HCT116 (cell line): ENCODE measurements at regions not wholly inside any gene's neighbourhood (a gene's known extent, or its start where the extent isn't known, plus 50 kb on each side); places are given as distances from the start of the nearest gene placed in this dataset.

ENCODE experiments used
- ATAC-seq: fragments of 200-7000 bp; cut with Tn5 transposase; 2 replicates; pipeline ENCODE4 v1.9.1; 2020; ENCODE audit warnings: mild to moderate bottlenecking, moderate library complexity
- BruUV-seq: library from RNA; stranded (reverse); fragments of 400-500 nt; replicated peaks from 2 replicates; lab custom pipeline; 2021; lab: Mats Ljungman, UMichigan
- CTCF ChIA-PET: fragments of 300-600 bp; sonication (Branson Sonifier 250); formaldehyde crosslinking; loops from one replicate; lab custom pipeline; 2021; ENCODE audit warnings: antibody characterized with exemption; lab: Charles Lee
- POLR2A ChIA-PET: fragments of 300-600, 350-600 bp; sonication (Branson Sonifier 250); formaldehyde crosslinking; loops from one replicate; lab custom pipeline; 2021; ENCODE audit warnings: antibody characterized with exemption; lab: Charles Lee
- RAD21 ChIA-PET, 2 experiments: fragments of 300-600 bp; sonication (Branson Sonifier 250); formaldehyde crosslinking; loops; one replicate each; lab custom pipeline; 2023; ENCODE audit warnings: low total read pairs in 2 of 2; ENCODE audit not compliant: uncharacterized antibody in 2 of 2, unreplicated experiment in 2 of 2, low non-redundant PET in 1 of 2; lab: Charles Lee
- DNase-seq: peaks from one replicate; pipeline ENCODE4 v3.0.0-alpha.2; 2010; ENCODE audit warnings: low read depth, low spot score
- H2AFZ ChIP-seq: fragments of 200-600 bp; shearing (Covaris generic), sonication (generic); 2 replicates; pipeline ENCODE4 v1.6.1; 2017; ENCODE audit warnings: low read depth, mixed run types, mixed read lengths, antibody characterized with exemption, low read length; ENCODE audit not compliant: poor library complexity, severe bottlenecking
- H3K27ac ChIP-seq: 2 replicates; pipeline ENCODE4 v1.5.1; 2012; ENCODE audit warnings: low read depth, low read length
- H3K27me3 ChIP-seq: fragments of 200-600 bp; sonication (generic); 2 replicates; pipeline ENCODE4 v1.6.1; 2016; ENCODE audit warnings: mixed run types, low read length, mixed read lengths; ENCODE audit not compliant: insufficient read depth
- H3K36me3 ChIP-seq, 2 experiments: fragments of 200-500 bp in 1 of 2; fragments of 200-600 bp in 1 of 2; sonication (Bioruptor generic) in 1 of 2; sonication (generic) in 1 of 2; 2 replicates each; pipeline versions ENCODE4 v1.5.1 to v1.6.1; 2014 to 2016; ENCODE audit warnings: low read length in 2 of 2, inconsistent platforms in 1 of 2, mixed read lengths in 1 of 2, mixed run types in 1 of 2; ENCODE audit not compliant: insufficient read depth in 2 of 2, control insufficient read depth in 1 of 2
- H3K4me1 ChIP-seq, 2 experiments: fragments of 200-600 bp in 1 of 2; sonication (generic) in 1 of 2; 2 replicates each; pipeline versions ENCODE4 v1.5.1 to v1.6.1; 2012 to 2017; ENCODE audit warnings: low read length in 2 of 2, inconsistent platforms in 1 of 2, mild to moderate bottlenecking in 1 of 2, mixed read lengths in 1 of 2, mixed run types in 1 of 2, moderate library complexity in 1 of 2; ENCODE audit not compliant: insufficient read depth in 2 of 2, control insufficient read depth in 1 of 2
- H3K4me2 ChIP-seq: fragments of 200-600 bp; sonication (generic); 2 replicates; pipeline ENCODE4 v1.6.1; 2017; ENCODE audit warnings: mixed run types, low read length, mixed read lengths
- H3K4me3 ChIP-seq, 2 experiments: fragments of 200-600 bp in 1 of 2; sonication (generic) in 1 of 2; replicated peaks in 1 of 2; 2 replicates each; pipeline ENCODE4 v1.5.1; 2011 to 2016; ENCODE audit warnings: low read length in 2 of 2, control low read depth in 1 of 2, low read depth in 1 of 2, mild to moderate bottlenecking in 1 of 2, mixed read lengths in 1 of 2, mixed run types in 1 of 2
- H3K79me2 ChIP-seq: fragments of 200-600 bp; sonication (generic); 2 replicates; pipeline ENCODE4 v1.6.1; 2017; ENCODE audit warnings: mild to moderate bottlenecking, mixed run types, low read length, moderate library complexity, mixed read lengths; ENCODE audit not compliant: insufficient read depth
- H3K9ac ChIP-seq: fragments of 200-600 bp; sonication (generic); 2 replicates; pipeline ENCODE4 v1.6.1; 2016; ENCODE audit warnings: low read length, mixed read lengths
- H3K9me2 ChIP-seq: fragments of 200-600 bp; sonication (generic), shearing (Covaris generic); 2 replicates; pipeline ENCODE4 v1.6.1; 2017; ENCODE audit warnings: mixed run types, mild to moderate bottlenecking, moderate library complexity; ENCODE audit not compliant: insufficient read depth
- H3K9me3 ChIP-seq, 2 experiments: fragments of 200-500 bp in 1 of 2; fragments of 200-600 bp in 1 of 2; sonication (Bioruptor generic) in 1 of 2; sonication (generic) in 1 of 2; 2 replicates each; pipeline ENCODE4 v1.6.1; 2014 to 2017; ENCODE audit warnings: low read length in 2 of 2, mixed read lengths in 2 of 2, inconsistent platforms in 1 of 2, low read depth in 1 of 2, mild to moderate bottlenecking in 1 of 2, mixed run types in 1 of 2, moderate library complexity in 1 of 2; ENCODE audit not compliant: control insufficient read depth in 1 of 2, insufficient read depth in 1 of 2
- H4K20me1 ChIP-seq: fragments of 200-600 bp; sonication (generic), shearing (Covaris generic); 2 replicates; pipeline ENCODE4 v1.6.1; 2017; ENCODE audit warnings: mixed run types, mild to moderate bottlenecking, moderate library complexity; ENCODE audit not compliant: insufficient read depth
- CTCF ChIP-seq, 3 experiments: fragments of 200-600 bp in 1 of 3; sonication (generic) in 1 of 3; IDR thresholded peaks in 2 of 3; conservative IDR thresholded peaks in 1 of 3; 2 replicates each; pipeline ENCODE4 v1.5.1; 2012 to 2017; ENCODE audit warnings: low read depth in 2 of 3, low read length in 2 of 3, antibody characterized with exemption in 1 of 3, borderline replicate concordance in 1 of 3, control low read depth in 1 of 3, mild to moderate bottlenecking in 1 of 3, mixed read lengths in 1 of 3, mixed run types in 1 of 3, moderate library complexity in 1 of 3; ENCODE audit not compliant: insufficient read depth in 1 of 3
- YY1 ChIP-seq: IDR thresholded peaks from 2 replicates; pipeline ENCODE4 v1.6.1; 2011; ENCODE audit warnings: low read length, low read depth, moderate library complexity, mild to moderate bottlenecking; ENCODE audit not compliant: insufficient replicate concordance; ENCODE audit errors: extremely low read depth
- ZBTB33 ChIP-seq: IDR thresholded peaks from 2 replicates; pipeline ENCODE4 v1.6.1; 2011; ENCODE audit warnings: mild to moderate bottlenecking, low read length, moderate library complexity; ENCODE audit not compliant: insufficient replicate concordance; ENCODE audit errors: extremely low read depth
- intact Hi-C: fragments of 100-400 bp; cut with micrococcal nuclease; formaldehyde crosslinking; loops from 2 replicates; pipeline ENCODE4 v1.10.0; 2022

GRCh38 chr7:1365846-1366245 lies 93.4 kb downstream of the MICALL2 start:
- Histone ChIP-seq H3K36me3 (no peaks in the 10 kb centered on the region), H3K9ac (no peak overlapping the region), H3K4me1 (peaks cover 0 to 20% of the 10 kb centered on the region in 2 experiments; a peak in 2 of 4 replicates), H3K27ac (no peak overlapping the region), H3K4me3 (no peak overlapping the region), H2AFZ (no peak overlapping the region), H3K27me3 (no peaks in the 10 kb centered on the region), H3K9me2 (no peaks in the 10 kb centered on the region), H3K9me3 (peaks cover 0 to 6% of the 10 kb centered on the region in 2 experiments; a peak in 1 of 4 replicates), H3K4me2 (no peak overlapping the region), H3K79me2 (no peaks in the 10 kb centered on the region), H4K20me1 (no peaks in the 10 kb centered on the region)
- no TSS peak for BruUV-seq
- intact Hi-C loops: loop anchor here (5.0 kb wide), 1 partner anchor 36 kb away; no protein-coding TSS in a partner anchor
- RAD21 ChIA-PET: no interaction called here
- TF ChIP-seq YY1 (peak; percentile 30), ZBTB33 (no peak), CTCF (IDR thresholded peaks at IDR 0.05 in 2 of 3, conservative IDR thresholded peaks at IDR 0.05 in 1 of 3; ENCODE audit: borderline replicate concordance in 1 of 3, insufficient read depth in 1 of 3, low read depth in 2 of 3, low read length in 2 of 3) (no peak)
- CTCF ChIA-PET: interaction anchor here (0.5 kb wide), 1 partner anchor 63 kb away, joined by 4 read pairs; no protein-coding TSS in a partner anchor
- DNase-seq (no peak), ATAC-seq (no peak)
- POLR2A ChIA-PET: no interaction called here
